HG03354 (cell line): ENCODE measurements at regions not wholly inside any gene's neighbourhood (a gene's known extent, or its start where the extent isn't known, plus 50 kb on each side); places are given as distances from the start of the nearest gene placed in this dataset.

Experiments used
- ATAC-seq: cut with Tn5 transposase; IDR thresholded peaks from one replicate; pipeline ENCODE4 v1.9.1; 2021; ENCODE audit warnings: mild to moderate bottlenecking; ENCODE audit not compliant: unreplicated experiment, poor library complexity, severe bottlenecking

GRCh38 chr11:116190861-116191260 lies 581.9 kb downstream of the BUD13 start:
- no peak for ATAC-seq

GRCh38 chr11:116189408-116190170 lies 583.2 kb downstream of the BUD13 start:
- ATAC-seq, result no peak

GRCh38 chr11:116188350-116188749 lies 584.4 kb downstream of the BUD13 start:
- ATAC-seq, result no peak

- no peak for ATAC-seq
These were observed 585.8 kb downstream of the BUD13 start for GRCh38 chr11:116187026-116187425.

- ATAC-seq, result no peak
These were observed 587.2 kb downstream of the BUD13 start for GRCh38 chr11:116185551-116185950.

- ATAC-seq, result no peak
These were observed 588.0 kb downstream of the BUD13 start for GRCh38 chr11:116184763-116185162.

GRCh38 chr11:116182356-116182966 lies 590.3 kb downstream of the BUD13 start:
- ATAC-seq, result no peak

GRCh38 chr11:116180806-116181600 lies 591.8 kb downstream of the BUD13 start:
- ATAC-seq, result no peak

- no peak for ATAC-seq
These were observed 593.4 kb downstream of the BUD13 start for GRCh38 chr11:116179401-116179800.

GRCh38 chr11:116177521-116178210 lies 595.1 kb downstream of the BUD13 start:
- no peak for ATAC-seq

GRCh38 chr11:116176484-116177005 lies 596.2 kb downstream of the BUD13 start:
- no peak for ATAC-seq

GRCh38 chr11:116175707-116176106 lies 597.1 kb downstream of the BUD13 start:
- ATAC-seq, result no peak

- no peak for ATAC-seq
These were observed 598.6 kb downstream of the BUD13 start for GRCh38 chr11:116173941-116174911.

- ATAC-seq, result no peak
These were observed 599.3 kb downstream of the BUD13 start for GRCh38 chr11:116173506-116173905.

- ATAC-seq, result no peak
These were observed 599.9 kb downstream of the BUD13 start for GRCh38 chr11:116172851-116173250.

GRCh38 chr11:116172156-116172555 lies 600.6 kb downstream of the BUD13 start:
- no peak for ATAC-seq

- ATAC-seq, result no peak
These were observed 601.3 kb downstream of the BUD13 start for GRCh38 chr11:116171271-116172140.
